NCI-H510A (cell line): ENCODE measurements at regions not wholly inside any gene's neighbourhood (a gene's known extent, or its start where the extent isn't known, plus 50 kb on each side); places are given as distances from the start of the nearest gene placed in this dataset.

ENCODE experiments used
- DNase-seq: peaks from one replicate; lab custom pipeline; 2025; lab: John Stamatoyannopoulos, UW

DNA sequence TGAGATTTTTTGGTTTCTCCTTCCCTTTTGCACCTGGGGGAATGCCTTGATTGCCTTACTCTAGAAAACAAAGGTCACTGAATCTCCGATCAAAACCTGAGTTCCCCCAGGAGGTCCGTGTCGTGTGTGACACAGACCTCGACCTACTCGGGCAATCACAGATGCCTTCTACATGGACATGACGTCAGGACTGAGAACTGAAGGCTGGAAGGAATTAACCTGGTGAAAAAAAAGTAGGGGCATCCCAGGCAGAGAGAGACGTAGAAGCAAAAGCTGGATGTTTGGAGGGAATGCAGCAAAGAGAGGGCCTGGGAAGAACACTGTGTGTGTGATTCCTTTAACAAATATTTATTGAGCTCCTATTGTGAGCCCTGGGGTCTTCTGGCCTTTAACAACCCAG is 178.0 kb downstream of the PRDM2 start:
- no peak for DNase-seq

DNA sequence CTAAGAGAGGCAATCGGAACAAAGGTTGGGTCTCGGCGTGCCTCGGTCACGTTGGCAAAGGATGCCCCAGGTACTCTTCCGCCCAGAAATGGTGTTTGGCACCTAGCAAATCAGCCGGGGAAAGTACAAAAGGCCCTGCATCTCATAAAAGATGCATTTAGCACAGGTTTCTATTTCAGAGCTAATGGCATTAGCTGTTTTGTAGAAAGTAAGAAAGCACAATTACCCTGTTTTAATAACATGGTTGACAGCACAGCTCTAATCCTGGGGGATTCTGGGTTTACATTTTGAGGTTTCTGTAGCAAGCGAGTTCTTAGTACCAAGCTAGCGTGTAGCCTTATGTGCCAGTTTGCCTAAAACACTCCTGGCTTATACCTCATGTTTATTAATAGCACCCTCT is 178.5 kb downstream of the PRDM2 start:
- DNase-seq: no peak

DNA sequence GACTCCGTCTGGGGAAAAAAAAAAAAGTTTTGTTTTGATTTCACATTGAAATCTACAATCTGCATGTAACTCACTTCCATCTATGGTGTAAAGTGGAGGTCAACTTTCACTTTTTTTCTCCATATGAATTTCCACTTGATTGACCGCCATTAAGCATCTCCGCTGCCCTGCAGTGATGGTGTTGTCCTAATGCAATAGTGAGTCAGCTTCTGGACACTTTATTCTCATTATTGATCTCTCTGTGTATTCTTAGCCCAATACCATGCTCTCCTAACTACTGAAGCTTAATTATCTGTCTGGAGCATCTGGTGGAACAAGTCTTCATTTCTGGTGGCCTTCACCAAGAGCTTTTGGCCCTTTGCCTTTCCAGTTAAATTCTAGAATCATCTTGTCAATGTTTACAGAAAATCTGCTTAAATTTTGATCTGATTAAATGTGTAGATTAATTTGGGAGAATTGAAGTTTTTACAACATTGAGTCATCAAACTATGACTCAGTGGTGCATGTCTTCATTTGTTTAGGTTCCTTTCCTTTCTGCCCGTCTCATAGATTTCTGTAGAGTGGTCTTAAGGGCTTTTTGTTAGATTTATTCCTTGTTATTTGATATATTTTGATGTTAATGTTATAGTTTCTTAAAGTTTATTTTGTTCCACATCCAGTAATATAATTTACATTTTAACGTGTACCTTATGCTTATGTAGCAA is 181.5 kb downstream of the PRDM2 start:
- no peak for DNase-seq

DNA sequence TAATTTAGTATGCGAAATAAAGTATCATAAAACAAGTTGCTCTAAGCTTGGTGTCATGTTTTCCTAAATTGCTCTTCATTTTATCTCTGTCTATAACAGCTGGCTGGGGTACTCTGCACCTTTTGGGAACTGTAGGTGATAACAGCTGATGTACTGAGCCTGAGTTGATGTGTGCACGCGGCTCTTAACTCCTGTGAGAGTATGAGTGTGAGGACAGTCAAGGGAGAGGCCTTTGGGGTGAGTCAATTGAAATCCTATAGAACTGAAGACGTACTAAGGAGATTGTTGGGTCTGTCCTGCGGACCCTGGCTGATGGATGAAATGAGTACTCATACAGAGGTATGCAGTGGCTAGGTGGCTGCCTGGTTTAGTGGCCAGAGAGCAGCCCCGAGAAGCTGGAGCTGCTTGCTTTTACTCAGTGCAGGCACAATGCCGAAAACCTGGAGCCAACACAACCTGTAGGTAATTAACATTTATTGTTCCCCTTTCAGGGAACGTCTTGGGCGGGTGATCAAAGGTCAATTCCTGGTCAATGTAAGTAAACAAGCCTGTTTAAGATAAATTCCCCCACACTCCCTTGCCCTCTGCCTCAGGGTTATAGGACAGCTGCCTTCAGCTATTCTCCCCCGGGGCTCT is 188.5 kb downstream of the PRDM2 start:
- no peak for DNase-seq

DNA sequence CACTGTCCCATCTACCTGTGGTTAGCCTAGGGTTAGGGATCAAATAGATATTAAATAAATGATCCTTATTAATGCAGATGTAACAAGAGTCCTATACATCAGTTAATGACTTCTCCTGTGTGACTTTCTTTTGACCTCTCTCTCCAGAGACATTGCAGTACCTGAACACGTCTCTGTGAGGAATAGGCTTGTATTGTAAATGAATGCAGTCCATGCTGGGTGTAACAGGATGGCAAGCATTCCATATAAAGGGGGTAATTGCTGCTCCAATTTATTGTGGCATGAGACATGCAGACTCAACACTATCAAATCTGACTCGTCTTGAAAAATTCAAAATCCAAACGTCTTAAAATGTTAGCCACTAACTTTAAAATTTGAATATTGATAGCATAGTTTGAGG is 189.5 kb downstream of the PRDM2 start:
- DNase-seq: no peak

DNA sequence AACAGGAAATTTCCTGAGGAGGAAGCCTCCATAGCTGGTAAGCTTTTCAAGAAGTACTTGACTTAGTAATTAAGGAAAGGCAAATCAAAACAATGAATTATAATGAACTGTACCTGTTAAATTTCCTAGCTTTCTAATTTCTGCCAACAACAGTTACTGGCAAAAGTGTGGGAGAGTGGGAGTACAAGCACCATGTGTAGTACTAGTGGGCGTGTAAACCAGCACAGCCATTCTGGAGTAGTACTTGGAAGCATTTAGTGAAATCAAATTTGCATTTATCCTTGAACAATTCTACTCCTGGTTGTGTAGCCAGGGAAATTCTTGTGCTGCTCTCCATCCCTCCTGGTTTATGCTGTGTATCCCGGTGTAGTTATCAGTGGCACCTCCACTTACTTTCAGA is 190.8 kb downstream of the PRDM2 start:
- no peak for DNase-seq

DNA sequence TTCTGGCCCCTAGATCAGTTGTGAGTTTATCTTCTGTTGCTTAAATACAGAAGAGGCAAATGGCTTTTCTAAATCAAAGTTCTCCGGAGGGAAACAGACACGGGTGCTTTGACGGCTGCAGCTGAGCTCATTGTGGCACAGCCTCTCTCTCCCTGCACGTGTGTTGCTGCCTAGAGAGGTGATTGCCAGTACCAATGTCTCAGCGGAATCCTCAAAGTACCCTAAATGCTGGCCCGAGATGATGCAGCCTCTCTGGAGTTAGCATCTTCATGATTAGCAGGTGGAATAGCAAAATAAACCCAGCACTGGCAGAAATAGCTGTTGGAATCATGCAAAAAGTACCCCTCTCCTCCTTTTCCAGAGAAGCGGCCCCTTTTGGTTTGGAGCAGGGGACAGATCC is 192.2 kb downstream of the PRDM2 start:
- DNase-seq: no peak

DNA sequence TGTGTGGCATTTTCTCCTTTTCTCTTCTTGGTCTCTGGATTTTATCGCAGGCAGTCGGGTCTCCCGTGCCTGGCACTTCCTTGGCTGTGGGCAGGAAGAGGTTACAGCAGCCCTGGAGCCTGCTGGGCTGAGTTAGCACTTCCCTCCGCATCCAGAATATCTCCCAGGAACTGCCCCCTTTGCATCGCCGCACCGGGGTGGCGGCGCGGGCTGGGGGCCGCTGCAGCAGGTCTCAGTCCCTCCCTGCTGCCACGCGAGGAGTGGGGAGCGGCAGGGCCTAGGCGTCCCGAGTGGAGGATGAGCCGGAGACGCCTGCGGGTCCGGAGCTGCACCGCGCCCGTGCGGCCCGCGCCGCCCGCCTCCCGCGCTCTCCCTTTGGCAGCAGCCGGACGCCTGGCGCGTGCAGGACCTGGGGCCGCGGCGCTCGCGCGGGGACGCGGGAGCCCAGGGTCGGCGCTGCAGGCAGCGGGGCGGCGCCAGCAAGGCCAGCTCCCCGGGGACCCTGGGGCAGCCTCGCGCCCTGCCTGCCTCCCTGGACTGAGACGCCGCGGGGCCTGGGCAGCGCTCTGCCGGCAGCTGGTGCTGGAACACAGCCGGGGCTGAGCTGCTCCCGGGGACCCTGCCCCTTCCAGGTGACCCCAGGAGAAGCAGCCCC is 192.8 kb downstream of the PRDM2 start:
- DNase-seq: peak; percentile 25

DNA sequence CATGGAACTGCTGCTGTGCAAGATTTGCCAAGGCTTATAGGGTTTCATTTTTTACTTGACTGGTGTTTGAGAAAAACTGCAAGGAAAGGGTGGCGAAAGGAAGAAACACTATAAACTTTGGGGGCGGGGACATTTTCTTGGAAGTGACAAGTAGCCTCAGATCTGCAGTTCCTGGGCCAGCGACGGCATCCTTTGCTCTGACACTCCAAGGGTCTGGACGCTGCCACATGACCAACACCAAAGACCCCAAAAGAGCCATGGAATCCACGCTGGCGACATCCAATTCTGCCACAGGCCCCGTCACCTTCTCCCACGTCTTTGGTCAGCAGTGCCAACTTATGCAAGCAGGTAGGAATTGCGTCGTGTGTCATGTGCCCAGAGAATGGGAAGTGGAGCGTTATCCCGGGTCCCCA is 193.4 kb downstream of the PRDM2 start:
- no peak for DNase-seq

DNA sequence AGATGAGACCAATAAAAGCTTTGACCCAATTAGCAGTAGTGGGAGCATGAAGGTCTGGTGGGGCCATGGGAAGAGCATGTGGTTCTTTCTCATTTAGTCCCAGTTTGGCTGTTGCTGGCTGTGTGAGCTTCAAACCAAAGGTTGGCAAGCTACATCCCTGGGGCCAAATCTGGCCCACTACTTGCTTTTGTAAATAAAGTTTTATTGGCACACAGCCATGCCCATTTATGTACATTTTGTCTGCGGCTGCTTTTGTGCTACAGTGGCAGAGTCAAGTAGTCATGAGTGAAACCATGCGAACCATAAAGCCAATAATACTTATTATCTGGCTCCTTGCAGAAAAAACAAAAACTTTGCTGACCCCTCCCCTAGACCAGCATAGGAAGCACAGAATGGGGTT is 196.9 kb downstream of the PRDM2 start:
- DNase-seq: no peak

DNA sequence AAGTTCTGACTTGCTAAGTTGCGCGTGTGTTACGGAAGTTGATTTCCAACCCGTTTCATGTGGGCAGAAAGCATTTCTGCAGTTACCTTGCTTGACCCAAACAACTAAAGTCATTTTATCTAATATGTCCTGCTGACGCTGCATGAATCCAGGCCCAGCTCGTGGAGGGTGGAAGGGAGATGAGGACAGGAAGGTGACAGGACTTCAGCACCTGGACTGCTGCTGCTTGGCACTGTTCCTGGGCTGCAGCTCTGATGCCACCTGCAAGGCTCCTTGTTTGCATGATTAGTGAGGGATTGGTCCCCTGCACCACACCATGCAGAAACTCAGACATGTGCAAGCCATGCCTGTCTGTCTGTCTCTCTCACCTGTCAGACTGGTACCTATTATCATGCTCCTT is 198.4 kb downstream of the PRDM2 start:
- DNase-seq: no peak

DNA sequence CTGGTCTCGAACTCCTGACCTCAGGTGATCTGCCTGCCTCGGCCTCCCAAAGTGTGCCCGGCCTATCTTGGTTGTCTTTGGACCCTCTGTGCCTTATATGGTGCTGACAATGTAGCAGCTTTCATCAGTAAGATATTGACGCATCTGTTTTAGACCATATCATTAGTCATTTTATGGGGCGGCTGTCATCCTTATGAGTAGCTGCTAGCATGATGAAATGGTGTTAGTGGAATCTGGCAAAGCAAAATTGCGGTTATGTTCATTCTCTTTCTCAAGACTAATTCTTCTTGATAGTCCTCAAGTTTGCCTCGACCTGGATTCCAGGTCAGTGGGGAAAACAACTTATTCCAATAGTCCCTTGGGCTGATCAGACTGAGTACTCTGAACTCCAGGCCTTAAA is 199.9 kb downstream of the PRDM2 start:
- no peak for DNase-seq

DNA sequence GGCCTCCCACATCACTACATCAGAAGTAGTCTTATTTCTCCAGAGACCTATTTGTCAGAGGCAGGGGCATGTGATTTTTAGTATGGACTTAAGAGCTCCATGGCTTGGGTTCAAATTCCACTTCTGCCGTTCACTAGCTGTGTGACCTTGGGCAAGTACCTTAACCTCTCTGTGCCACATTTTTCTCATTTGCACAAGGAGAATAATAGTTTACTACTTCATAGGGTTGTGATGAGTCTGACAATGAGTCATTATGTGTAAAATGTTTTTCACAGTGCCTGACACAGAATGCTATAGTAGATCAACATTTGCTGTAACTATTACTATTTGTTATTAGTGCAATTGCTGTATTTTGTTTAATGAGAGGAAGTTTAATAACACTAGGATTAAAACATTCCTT is 200.6 kb downstream of the PRDM2 start:
- no peak for DNase-seq

DNA sequence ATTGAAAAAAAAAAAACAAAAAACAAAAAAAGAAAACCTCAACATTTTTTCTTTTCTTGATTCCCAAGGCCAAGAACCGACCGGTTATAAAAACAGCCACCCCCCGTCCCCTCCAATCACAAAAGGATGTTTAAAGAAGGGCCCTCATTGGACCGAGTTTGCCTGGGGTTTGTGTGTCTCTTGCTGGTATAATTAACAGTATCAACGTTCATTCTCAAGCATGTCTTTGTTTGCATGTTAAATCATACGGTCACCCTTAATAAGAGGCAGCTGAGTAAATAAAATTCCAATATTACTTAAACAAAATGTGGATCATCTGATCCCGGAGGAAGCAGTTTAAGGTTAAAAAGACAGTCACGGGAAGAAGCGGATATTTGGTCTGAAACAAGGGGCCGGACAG is 201.1 kb downstream of the PRDM2 start:
- DNase-seq: peak; percentile 52

DNA sequence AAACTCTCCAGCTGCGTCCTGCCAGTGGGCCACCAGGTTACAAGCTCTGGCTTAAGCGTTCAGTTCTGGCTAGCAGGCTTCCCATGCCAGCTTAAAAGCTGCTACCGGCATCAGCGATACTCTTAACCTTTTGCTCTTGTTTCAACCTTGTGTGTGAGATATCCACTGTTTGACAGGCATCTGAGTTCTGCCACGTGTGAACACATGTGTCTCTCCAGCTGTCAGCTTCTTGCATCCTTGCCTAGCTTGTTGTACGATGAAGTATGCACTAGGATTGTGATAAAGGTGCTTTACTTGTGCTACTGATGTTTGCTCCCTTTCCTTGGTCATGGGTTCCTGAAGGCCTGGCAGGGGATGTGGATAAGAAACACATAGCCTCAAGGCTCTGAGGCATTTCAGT is 201.6 kb downstream of the PRDM2 start:
- DNase-seq: no peak

DNA sequence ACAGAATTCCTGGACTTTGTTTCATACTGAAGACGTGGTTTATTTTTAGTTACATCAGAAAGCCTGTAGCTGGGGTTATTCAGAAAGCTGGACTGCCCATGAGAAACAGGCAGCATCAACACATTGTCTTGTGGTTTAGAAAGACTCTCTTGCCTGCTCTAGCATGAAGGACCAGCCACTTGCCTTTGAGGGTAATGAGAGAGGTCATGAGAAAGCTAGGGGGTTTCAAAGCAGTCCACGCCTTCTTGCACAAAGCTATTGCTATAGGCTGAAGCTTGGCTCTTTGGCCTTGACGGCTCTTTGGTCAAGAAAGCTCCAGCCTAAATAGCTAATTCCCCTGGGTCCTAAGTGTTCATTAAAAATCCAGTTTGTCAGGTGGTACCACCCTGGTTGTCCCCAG is 208.1 kb downstream of the PRDM2 start:
- DNase-seq: no peak

DNA sequence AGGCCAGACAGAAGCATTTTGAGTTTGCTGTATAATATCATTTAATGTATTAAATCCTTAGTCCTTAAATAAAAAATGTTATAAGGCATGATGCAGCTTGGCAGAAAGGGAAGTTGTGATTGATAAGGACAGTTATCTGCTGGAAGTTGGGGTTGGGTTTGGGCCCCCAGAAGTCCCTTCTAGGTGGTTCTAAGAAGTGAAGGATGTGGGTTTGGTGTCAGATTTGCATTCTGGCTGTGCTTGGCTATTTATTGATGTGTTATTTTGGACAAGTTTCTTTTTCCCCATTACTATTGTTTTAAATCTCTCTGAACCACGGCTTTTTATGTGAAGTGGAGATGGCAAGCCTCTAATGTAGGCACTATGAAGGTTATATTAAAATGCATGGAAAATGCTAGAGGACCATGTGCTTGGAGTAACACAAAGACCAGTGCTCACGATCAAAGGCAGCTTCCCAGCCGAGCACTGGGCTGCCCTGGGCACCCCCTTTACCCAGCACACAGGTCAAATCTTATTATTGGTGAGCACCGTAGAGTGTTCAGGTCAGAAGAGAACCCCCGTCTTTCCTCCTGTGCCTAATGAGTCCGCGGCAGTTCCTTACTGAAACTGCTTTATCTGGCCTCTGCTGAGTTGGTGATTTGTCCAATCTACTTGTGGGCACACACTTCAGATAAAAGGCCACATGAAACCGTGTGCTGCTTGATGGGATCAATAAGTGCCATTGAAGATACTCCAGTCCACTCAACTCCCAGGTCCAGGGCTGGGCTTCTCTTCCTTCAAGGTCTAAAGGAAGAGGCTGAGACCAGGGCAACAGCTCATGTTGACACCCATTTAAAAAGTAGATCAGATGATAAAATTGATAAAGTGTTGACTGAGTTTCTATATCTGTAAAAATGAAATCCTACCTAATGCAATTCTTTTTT is 212.0 kb downstream of the PRDM2 start:
- peak; percentile 16 for DNase-seq

DNA sequence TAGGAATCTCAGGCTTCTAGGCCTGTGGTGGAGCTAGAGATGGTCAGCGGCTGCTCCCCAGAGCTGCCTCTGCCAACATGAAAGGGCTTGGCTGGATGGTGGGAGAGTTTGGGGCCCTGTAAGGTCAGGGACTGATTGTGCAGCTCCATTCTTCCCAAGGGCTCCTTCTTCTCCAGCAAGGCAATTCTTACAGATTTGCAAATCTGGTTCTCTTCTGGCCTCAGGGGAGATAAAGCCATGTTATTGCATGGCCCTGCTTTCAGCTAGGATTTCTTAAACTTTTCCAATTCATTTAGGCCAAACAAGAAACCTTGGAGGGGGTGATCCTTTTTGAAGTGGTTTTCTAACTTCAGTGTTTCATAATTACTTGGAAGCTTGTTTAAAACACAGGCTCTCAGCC is 213.4 kb downstream of the PRDM2 start:
- no peak for DNase-seq

DNA sequence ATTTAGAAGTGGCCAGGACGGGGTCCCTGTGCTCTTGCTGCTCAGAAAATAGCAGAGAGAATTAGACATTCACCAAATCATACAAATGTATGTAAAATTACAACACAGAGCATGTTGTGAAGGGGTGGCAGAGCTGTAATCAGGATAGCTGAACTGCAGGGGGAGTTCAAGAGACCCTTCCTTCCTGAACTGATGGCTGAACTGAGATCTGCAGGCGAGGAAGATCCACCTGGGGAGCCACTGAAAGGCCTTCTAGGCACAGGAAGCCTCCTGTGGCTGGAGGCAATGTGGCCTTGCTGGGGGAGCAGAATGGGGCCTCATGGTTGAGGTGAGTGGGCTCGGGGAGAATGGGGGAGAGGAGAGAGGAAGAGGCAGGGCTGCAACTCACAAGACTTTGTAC is 216.5 kb downstream of the PRDM2 start:
- DNase-seq: no peak

DNA sequence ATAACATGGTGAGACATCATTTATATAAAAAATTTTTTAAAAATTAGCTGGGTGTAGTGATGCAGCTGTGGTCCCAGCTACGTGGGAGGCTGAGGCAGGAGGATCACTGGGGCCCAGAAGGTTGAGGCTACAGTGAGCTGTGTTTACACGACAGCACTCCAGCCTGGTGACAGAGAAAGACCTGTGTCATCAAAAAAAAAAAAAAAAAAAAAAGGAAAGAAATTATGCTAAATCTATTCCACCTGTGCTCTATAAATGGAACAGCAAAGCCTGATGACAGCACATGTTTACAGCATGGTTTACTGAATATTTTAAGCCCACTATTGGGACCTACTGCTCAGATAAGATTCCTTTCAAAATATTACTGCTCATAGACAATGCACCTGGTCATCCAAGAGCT is 217.6 kb downstream of the PRDM2 start:
- no peak for DNase-seq

DNA sequence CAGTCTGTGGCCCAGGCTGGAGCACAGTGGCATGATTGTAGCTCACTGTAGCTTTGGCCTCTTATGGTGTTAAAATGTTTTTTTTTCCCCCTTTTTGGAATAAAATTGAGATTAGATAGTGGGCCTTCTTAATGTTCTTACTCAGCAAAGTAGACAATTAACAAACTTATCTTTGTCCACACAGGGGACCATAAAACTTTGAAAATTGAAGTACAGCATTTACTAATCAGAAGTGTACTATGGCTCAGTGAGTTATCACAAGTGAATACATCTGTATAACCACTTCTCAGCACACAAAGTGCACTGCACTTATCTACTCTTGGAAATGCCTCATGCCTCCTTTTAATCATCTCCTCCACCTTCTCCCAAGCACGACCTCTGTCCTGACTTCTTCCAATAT is 218.9 kb downstream of the PRDM2 start:
- DNase-seq: no peak

DNA sequence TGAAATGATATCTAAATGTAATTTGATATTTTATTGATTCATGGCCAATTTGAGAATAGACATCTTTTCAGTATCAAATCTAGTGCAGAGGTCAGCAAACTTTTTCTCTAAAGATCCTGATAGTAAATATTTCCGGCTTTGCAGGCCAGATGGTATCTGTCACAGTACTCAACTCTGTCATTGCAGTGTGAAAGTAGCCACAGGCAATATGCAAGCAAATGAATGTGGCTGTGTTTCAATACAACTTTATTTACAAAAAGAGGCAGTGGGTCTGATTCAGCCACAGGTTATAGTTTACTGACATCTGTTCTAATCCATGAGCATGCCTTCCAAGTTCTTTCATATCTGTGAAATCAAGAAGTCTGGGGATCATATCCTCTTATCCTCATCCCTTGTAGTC is 221.2 kb downstream of the PRDM2 start:
- DNase-seq: no peak
